ENCODE measurements at regions not wholly inside any gene's neighbourhood (a gene's known extent, or its start where the extent isn't known, plus 50 kb on each side); places are given as distances from the start of the nearest gene placed in this dataset.
A peak's percentile ranks its signal among the peaks of the same experiment; 100 is the strongest.
"Not testable (repeated sequence)": the region's sequence is repeated elsewhere in the genome, so short reads cannot be mapped to it uniquely, and the experiment has no call there.

DNA sequence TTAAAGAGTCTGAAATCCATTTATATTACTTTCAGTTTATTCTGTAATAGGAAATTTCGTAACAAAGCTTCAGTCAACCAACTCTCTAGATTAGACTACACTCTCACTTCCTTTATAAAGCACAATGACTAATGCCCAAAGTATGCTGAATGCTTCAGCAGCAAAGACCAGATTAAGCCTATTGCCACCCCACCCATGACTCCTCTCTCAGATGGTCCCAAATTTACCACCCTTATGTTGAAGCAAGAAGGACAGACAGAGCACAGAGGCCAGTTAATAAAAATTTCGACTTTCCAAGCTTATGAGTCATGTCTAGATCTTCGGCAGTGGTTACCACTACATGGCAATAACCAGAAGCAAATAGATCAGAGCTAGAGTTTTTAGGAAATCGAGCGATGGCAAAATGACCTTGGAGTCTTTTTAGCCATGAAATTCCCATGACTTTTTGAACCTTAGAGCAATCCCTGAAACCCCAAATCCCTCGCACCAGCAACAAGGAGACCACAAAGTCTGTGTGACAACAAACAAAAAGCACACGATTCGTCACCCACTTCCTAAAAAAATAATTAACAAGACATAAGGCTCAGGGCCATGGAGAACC is 287.8 kb upstream of the RASA1 start:
- FAIRE-seq: no peak

DNA sequence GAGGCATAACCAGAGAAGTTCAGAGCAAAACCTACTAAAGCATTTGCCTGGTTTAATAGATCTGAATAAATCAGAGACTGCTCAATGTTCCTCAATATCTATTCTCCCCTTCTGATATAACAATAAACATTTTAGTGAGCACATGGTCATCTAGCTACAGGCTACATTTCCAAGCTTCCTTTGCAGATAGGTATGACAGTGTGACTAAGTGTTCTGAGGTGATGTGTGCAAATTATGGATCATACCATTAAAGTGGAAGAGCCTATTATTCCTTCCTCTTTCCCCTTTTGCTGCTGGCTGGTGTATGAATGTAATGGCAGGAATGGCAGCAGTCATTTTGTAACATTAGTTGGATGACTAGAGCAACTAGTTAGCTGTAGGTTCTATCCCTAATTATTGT is 285.8 kb upstream of the RASA1 start:
- FAIRE-seq: no peak

DNA sequence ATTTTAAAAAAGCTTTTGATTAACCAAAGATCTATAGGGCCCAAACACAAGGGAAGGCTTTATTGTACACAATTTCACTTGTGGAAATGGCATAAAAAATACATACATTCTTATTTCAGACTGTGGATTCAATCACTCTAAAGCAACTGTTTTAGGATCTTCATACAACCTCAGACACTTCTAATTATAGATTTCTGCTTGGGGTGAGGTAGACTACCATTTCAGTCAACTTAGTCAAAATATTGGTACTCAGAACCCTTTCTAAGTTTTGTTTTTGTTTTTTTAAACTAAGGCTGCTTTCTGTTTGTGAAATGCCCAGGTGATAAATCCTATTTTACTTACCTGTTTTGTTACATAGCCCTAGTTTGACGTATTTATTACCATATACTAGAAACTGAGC is 284.5 kb upstream of the RASA1 start:
- FAIRE-seq: no peak

GRCh38 chr5:86986837-86987236 is 280.8 kb upstream of the RASA1 start:
- FAIRE-seq: no peak

DNA sequence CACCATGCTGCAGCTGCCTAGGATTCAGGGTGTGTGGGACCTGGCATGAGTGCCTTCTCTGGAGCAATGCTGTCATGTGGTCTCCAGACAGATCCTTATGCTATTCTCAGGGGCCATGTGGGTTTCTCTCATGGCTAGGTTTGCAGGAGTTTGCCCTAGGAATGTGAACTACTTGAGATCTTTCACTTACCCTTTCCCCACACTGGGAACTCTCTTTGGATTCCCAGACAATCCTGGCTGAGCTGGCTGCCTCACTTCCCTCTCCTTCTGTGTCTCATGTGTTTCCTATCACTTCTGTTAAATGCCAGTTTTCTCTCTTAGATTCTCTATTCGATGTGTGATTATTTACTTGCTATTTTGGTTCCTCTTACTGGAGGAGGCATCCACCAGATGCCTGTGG is 270.2 kb upstream of the RASA1 start:
- no peak for FAIRE-seq

DNA sequence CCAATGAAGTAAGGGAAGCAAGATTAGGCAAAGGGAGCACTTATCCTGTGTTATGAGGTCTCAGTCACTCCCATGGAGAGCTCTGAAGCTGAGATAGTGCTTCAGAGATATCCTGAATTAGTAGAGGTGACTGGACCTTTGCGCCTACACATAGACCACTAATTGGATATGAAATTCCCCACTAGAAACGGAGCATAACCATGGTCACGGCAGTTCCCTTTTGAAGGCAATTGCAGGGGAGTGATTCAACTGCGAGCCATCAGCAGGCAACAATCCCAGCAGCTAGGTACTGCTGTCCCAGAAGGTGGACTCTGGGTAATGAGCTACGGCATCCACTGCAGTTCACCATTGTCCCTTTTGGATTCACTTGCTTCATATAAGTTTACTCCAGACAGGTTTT is 267.7 kb upstream of the RASA1 start:
- FAIRE-seq: no peak

DNA sequence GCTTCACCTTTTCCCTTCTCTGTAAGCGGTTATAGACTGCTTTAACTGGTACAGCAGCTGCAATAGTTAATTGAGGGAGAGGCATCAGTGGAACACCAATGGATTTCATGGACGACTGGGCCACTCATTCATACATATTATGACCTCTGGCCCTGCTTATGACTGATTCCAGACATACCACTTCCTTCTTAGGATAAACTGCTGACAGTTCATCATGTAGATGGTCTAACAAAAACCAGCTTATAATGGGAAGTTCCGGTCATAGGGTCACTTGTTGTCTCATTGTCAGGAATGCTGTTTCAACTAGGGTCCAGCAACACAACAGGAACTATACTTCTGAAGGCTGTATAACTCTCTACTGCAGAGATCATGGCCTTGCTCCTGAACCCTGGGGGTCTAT is 265.2 kb upstream of the RASA1 start:
- FAIRE-seq: no peak

DNA sequence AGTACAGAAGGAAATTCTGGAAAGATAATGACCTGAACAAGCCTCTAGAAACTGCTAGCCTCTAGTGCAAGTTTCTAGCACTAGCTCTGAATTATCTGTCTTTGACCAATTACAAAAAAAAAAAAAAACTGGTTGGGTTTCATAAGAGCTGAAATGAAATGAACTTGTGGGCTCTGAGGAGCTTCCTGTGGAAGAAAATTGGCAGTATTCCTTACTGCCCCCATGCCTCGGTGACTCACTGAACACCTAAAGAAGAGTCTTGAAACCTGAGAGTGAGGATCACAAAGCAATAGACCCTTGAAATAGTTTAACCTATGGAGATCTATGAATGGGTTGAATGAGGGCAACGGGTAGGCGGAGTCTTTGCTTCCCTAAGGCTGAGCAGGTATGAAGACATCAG is 263.6 kb upstream of the RASA1 start:
- FAIRE-seq: no peak

DNA sequence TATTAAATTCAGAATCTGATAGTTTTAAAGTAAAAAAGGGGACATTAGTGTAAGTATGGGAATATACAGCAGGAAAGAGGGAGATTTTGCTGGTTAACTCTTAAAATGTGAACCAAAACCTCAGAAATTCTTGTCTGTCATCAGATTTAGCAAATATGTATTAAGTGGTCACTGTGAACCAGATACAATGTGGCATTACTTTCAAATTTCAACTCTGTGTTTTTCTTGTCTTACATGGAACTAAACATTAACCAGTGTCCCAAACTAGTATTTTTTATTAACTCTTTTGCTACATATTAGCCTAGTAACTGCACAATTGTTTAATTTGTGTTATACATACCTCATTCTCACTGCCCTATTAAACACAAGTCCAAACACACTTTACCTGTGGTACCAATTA is 259.9 kb upstream of the RASA1 start:
- FAIRE-seq: no peak

DNA sequence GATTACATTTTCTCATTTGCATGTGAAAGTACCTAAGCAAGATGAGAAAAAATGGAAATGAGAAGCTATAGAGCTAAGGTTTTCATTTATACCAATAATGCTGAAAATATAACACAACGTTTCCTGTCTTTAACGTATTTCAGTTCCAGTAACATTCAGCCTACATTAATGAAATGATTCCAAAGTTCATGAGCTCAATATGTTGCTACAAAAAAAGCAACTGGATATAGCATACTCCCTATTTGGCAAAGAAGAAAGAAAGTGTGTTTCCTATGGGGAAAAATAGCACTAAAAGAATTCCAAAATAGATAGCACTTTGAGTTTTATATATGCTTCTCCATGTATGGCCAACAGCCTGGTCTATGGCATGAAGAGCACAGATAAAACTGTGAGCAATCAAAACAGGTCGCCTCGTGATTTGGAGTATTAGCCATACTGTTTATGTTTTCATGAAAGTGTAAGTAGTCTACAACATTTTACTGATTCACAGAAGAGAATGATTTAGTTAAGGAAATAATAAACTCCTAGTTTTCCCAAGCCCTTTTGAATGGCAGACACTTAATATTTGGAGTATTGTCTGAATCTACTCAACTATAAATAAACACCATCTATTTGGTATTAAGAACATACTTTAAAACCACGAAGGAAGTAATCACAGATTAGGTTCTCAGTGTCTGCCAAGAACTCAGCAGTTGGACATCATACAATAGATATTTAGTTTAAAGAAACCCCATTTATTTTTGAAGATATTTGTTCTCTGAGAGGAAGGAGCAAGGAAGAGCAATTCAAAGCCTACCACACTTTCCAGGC is 258.7 kb upstream of the RASA1 start:
- FAIRE-seq: no peak

- FAIRE-seq: no peak
Observed at GRCh38 chr5:87010736-87011135, 256.9 kb upstream of the RASA1 start.

DNA sequence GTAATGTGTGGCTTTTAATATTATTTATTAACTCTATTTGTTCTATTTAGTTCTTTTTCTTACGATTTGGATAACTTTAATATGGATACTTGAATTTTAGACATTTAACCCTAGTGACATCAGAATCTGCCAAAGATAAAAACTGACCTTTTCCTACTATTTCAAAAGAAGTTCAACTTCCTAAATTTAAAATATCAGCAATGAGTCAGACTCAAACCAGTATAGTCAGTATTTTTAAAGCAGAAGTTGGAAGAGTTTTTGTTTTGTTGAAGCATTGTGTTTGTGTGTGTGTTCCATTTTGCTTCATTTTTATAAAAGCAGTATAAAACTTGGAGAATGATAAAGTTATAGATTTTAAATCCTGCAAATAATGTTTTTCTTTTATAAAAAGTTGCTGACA is 251.8 kb upstream of the RASA1 start:
- peak; percentile 65 for FAIRE-seq

- no peak for FAIRE-seq
Observed at GRCh38 chr5:87020099-87020934, 247.4 kb upstream of the RASA1 start.

DNA sequence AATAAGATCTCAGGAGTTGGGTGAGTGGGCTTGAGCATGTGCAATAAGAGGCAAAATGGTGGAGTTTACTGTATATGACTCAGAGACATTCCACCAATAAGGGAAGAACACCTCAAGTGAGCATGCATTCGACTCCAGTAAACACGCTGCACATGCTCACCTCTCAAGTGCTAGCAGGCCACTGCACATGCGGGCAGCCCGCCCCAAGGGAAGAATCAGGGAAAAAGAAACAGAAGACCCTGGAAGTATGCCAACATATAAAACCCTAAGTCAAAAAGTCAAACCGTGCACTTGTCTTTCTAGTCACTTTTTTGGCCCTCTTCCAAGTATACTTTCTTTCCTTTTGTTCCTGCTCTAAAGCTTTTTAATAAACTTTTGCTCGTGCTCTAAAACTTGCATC is 245.3 kb upstream of the RASA1 start:
- no peak for FAIRE-seq

DNA sequence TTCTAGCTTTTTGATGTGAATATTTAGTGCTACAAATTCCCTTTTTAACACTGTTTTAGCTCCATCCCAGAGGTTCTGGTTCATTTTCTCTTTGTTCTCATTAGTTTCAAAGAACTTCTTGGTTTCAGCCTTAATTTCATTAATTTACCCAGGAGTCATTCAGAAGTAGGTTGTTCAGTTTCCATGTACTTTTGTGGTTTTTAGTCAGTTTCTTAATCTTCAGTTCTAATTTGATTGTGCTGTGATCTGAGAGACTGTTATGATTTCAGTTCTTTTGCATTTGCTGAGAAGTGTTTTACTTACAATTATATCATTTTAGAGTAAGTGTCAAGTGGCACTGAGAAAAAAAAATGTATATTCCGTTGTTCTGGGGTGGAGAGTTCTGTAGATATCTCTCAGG is 240.1 kb upstream of the RASA1 start:
- no peak for FAIRE-seq

DNA sequence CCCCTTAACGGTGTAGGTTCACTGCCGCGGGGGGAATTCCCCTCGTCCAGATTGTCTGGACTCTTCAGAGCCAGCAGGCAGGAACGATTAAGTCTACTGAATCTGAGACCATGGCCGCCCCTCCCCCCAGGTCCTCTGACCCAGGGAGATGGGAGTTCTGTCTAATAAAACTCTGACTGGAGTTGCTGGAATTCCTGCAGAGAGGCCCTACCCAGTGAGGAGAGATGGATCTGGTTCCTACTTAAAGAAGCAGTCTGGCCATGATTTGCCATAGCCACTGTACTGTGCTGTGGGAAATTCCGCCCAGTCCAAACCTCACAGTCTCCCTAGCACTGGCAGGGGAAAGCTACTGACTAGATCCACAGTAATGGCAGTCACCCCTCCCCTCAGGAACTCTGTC is 237.7 kb upstream of the RASA1 start:
- FAIRE-seq: no peak

- no peak for FAIRE-seq
Observed at GRCh38 chr5:87030699-87031098, 237.0 kb upstream of the RASA1 start.

GRCh38 chr5:87034557-87034956 is 233.1 kb upstream of the RASA1 start:
- no peak for FAIRE-seq

GRCh38 chr5:87042554-87042953 is 225.1 kb upstream of the RASA1 start:
- no peak for FAIRE-seq

DNA sequence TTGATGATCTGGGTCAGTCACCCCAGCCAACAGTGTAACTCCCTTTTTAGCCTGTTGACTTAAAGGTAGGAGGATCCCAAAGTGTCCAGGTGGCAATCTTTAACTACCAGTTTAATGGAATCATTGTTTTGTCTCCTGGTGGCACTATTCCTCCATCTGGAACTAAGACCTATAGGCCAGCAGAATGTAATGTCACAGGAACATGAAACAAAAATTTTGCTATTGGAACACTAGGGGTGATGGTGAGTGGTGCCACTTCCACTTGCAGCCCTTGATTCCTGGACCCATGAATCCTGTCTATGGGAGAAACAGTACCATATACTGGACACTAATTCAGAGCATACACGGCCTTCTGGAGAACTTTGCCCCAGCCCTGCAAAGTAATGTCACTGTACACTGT is 219.5 kb upstream of the RASA1 start:
- no peak for FAIRE-seq

GRCh38 chr5:87049012-87049411 is 218.7 kb upstream of the RASA1 start:
- not testable (repeated sequence) for FAIRE-seq

GRCh38 chr5:87051502-87052113 is 216.1 kb upstream of the RASA1 start:
- no peak for FAIRE-seq

DNA sequence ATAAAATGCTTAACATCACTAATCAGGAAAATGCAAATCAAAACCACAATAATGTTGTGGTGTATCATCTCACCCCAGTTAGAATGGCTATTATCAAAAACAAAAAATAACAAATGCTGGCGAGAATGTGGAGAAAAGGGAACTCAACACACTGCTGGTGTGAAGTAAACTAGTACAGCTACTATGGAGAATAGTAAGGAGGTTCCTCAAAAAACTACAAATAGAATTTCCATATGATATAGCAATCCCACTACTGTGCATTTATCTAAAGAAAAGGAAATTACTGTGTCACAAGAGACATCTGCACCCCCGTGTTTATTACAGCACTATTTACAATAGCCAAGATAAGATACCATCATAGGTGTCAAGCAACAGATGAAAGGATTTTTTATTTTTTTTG is 214.5 kb upstream of the RASA1 start:
- no peak for FAIRE-seq

All from endometrium (tissue), 2 donors.